Endothelial cell of umbilical vein (primary cell): ENCODE measurements at regions not wholly inside any gene's neighbourhood (a gene's known extent, or its start where the extent isn't known, plus 50 kb on each side); places are given as distances from the start of the nearest gene placed in this dataset.

Experiments used
- BruUV-seq: library from RNA; stranded (reverse); fragments of 400-500 nt; replicated peaks from 2 replicates; lab custom pipeline; 2021; lab: Mats Ljungman, UMichigan
- CTCF ChIA-PET: fragments of 300-600, 350-600 bp; sonication (Branson Sonifier 250); formaldehyde crosslinking; loops from one replicate; lab custom pipeline; 2021; ENCODE audit warnings: antibody characterized with exemption, inconsistent platforms; lab: Charles Lee
- POLR2A ChIA-PET: fragments of 300-600, 350-600 bp; sonication (Branson Sonifier 250); formaldehyde crosslinking; loops from one replicate; lab custom pipeline; 2021; ENCODE audit warnings: antibody characterized with exemption, inconsistent platforms; lab: Charles Lee
- DNase-seq: peaks from one replicate; pipeline ENCODE4 v3.0.0-alpha.2; 2011; ENCODE audit warnings: low read depth, low spot score
- FAIRE-seq: peaks from 2 replicates; lab custom pipeline; 2011; peaks lifted over from hg19 to GRCh38; lab: Jason Lieb, UNC
- H2AFZ ChIP-seq: 2 replicates; pipeline ENCODE4 v1.6.0; 2012; ENCODE audit warnings: low read depth, low read length, control low read depth, inconsistent platforms
- H3K27ac ChIP-seq: 2 replicates; pipeline ENCODE4 v1.5.1; 2011; ENCODE audit warnings: low read depth, mild to moderate bottlenecking, control low read depth, low read length, moderate library complexity; ENCODE audit not compliant: insufficient read depth
- H3K27me3 ChIP-seq, 2 experiments: 2 replicates each; pipeline versions ENCODE4 v1.6.0 to v1.6.1; 2011; ENCODE audit warnings: low read length in 2 of 2, mixed read lengths in 1 of 2; ENCODE audit not compliant: control insufficient read depth in 2 of 2, insufficient read depth in 2 of 2
- H3K36me3 ChIP-seq, 2 experiments: 2 replicates in 1 of 2; 3 replicates in 1 of 2; pipeline ENCODE4 v1.5.1; 2011; ENCODE audit warnings: low read length in 2 of 2, mild to moderate bottlenecking in 1 of 2, moderate library complexity in 1 of 2; ENCODE audit not compliant: control insufficient read depth in 2 of 2, insufficient read depth in 2 of 2; ENCODE audit errors: extremely low read depth in 1 of 2
- H3K4me1 ChIP-seq: 3 replicates; pipeline ENCODE4 v1.5.1; 2011; ENCODE audit warnings: mild to moderate bottlenecking, low read length; ENCODE audit not compliant: control insufficient read depth, insufficient read depth; ENCODE audit errors: extremely low read depth
- H3K4me2 ChIP-seq: 2 replicates; pipeline ENCODE4 v1.6.1; 2011; ENCODE audit warnings: low read length, control low read depth, mixed read lengths; ENCODE audit not compliant: insufficient read depth
- H3K4me3 ChIP-seq, 3 experiments: fragments of 200-600 bp in 1 of 3; sonication (generic), shearing (Covaris generic) in 1 of 3; replicated peaks in 1 of 3; 2 replicates each; pipeline ENCODE4 v1.5.1; 2011 to 2016; ENCODE audit warnings: control low read depth in 3 of 3, low read length in 3 of 3, mild to moderate bottlenecking in 2 of 3, inconsistent platforms in 1 of 3, low read depth in 1 of 3, moderate library complexity in 1 of 3; ENCODE audit not compliant: insufficient read depth in 1 of 3
- H3K79me2 ChIP-seq: 2 replicates; pipeline ENCODE4 v1.6.0; 2012; ENCODE audit warnings: low read length, inconsistent platforms; ENCODE audit not compliant: control insufficient read depth, insufficient read depth
- H3K9ac ChIP-seq: replicated peaks from 2 replicates; pipeline ENCODE3; 2011; ENCODE audit warnings: low read length, control low read depth; ENCODE audit not compliant: insufficient read depth; ENCODE audit errors: extremely low read depth
- H3K9me1 ChIP-seq: replicated peaks from 3 replicates; pipeline ENCODE4 v1.6.0; 2011; ENCODE audit warnings: mild to moderate bottlenecking, low read length; ENCODE audit not compliant: control insufficient read depth, insufficient read depth; ENCODE audit errors: extremely low read depth
- H3K9me3 ChIP-seq: replicated peaks from 2 replicates; pipeline ENCODE4 v1.5.1; 2012; ENCODE audit warnings: low read length, inconsistent platforms; ENCODE audit not compliant: control insufficient read depth, insufficient read depth
- H4K20me1 ChIP-seq: replicated peaks from 2 replicates; pipeline ENCODE3; 2011; ENCODE audit warnings: mild to moderate bottlenecking, low read length; ENCODE audit not compliant: control insufficient read depth, insufficient read depth; ENCODE audit errors: extremely low read depth
- EZH2 ChIP-seq: IDR thresholded peaks from 2 replicates; pipeline ENCODE4 v1.6.1; 2012; ENCODE audit warnings: borderline replicate concordance, low read depth, mild to moderate bottlenecking, moderate library complexity, low read length, inconsistent platforms; ENCODE audit not compliant: severe bottlenecking
- FOS ChIP-seq: IDR thresholded peaks from 2 replicates; pipeline ENCODE4 v1.6.1; 2011; ENCODE audit warnings: mild to moderate bottlenecking, low read length, moderate library complexity, borderline replicate concordance; ENCODE audit not compliant: insufficient read depth
- GATA2 ChIP-seq: IDR thresholded peaks from 2 replicates; pipeline ENCODE4 v1.7.0; 2011; ENCODE audit warnings: low read depth, mild to moderate bottlenecking, moderate library complexity, mixed read lengths, low read length; ENCODE audit not compliant: insufficient read length, insufficient read depth
- JUN ChIP-seq: IDR thresholded peaks from 2 replicates; pipeline ENCODE4 v1.6.1; 2011; ENCODE audit warnings: borderline replicate concordance, low read depth; ENCODE audit not compliant: insufficient read length, insufficient read depth
- MYC ChIP-seq: IDR thresholded peaks from one replicate; pipeline ENCODE4 v1.6.1; 2011; ENCODE audit warnings: mild to moderate bottlenecking, low read depth, low read length
- POLR2A ChIP-seq: IDR thresholded peaks from 2 replicates; pipeline ENCODE4 v1.6.1; 2012; ENCODE audit warnings: low read depth, mild to moderate bottlenecking, control low read depth, low read length
- POLR2AphosphoS5 ChIP-seq: IDR thresholded peaks from 2 replicates; pipeline ENCODE4 v1.6.1; 2012; ENCODE audit warnings: low read depth, mild to moderate bottlenecking, control low read depth, low read length, moderate library complexity; ENCODE audit not compliant: insufficient read depth
- dilution Hi-C: fragments of 300-500 bp; cut with MboI; formaldehyde crosslinking; loops from one replicate; pipeline ENCODE4 v1.15.0; 2019; ENCODE audit warnings: low sequenced_read_pairs; ENCODE audit not compliant: extremely low pct_ligation_motif_present
- intact Hi-C: fragments of 100-400 bp; cut with micrococcal nuclease; formaldehyde crosslinking; loops from one replicate; pipeline ENCODE4 v1.10.0; 2022
- TF ChIP-seq, protein P1 (sequence below), 2 donors: IDR thresholded peaks; 1 replicate in 1 of 2; 2 replicates in 1 of 2; pipeline ENCODE4 v1.5.1; 2011; ENCODE audit warnings: low read length in 2 of 2, mild to moderate bottlenecking in 2 of 2, moderate library complexity in 2 of 2, control low read depth in 1 of 2, inconsistent platforms in 1 of 2, low read depth in 1 of 2; ENCODE audit not compliant: insufficient read depth in 1 of 2; ENCODE audit errors: extremely low read depth in 1 of 2
- TF ChIP-seq, protein P2 (sequence below): IDR thresholded peaks from 2 replicates; pipeline ENCODE4 v1.6.1; 2011; ENCODE audit not compliant: insufficient read depth, insufficient read length

DNA sequence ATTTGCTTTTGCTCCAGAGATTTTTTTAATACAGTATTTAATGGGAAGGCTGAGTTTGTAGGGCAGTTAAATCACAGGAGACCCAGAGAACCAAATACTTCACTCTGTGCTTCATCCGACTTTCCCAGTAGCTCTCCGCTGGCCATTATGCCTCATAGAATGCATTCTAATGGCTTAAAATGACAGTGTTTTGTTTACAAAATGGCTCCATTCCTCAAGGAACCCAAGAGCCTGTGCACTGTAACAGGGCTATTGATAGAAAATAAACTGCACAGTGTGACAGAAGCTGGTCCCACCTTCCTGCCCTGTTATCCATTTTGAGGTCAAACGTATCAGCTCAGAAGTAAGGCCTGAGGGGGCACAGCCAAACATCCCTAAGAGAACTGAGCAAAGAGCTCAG, 136.5 kb downstream of the RAP2A start:
- H3K27ac ChIP-seq, result no peak overlapping the region
- DNase-seq (no peak), FAIRE-seq (no peak)
- H3K9me3 ChIP-seq, result no peaks in the 10 kb centered on the region
- peaks cover 9% of the 10 kb centered on the region for H3K4me1 ChIP-seq
- peaks cover 2 to 4% of the 10 kb centered on the region in 2 experiments for H3K27me3 ChIP-seq
- H3K79me2 ChIP-seq, result no peaks in the 10 kb centered on the region
- no peaks in the 10 kb centered on the region for H3K36me3 ChIP-seq
- CTCF ChIA-PET, result interaction anchor here (1.5 kb wide), 1 partner anchor 89 kb away, joined by 4 read pairs; no protein-coding TSS in a partner anchor
- no peaks in the 10 kb centered on the region for H3K9me1 ChIP-seq
- no peak overlapping the region for H3K4me3 ChIP-seq
- H3K9ac ChIP-seq, result no peak overlapping the region
- TF ChIP-seq GATA2 (no peak), POLR2AphosphoS5 (no peak), POLR2A (no peak), EZH2 (no peak), MYC (no peak), FOS (no peak), JUN (no peak)
- TF ChIP-seq, protein P1, sequence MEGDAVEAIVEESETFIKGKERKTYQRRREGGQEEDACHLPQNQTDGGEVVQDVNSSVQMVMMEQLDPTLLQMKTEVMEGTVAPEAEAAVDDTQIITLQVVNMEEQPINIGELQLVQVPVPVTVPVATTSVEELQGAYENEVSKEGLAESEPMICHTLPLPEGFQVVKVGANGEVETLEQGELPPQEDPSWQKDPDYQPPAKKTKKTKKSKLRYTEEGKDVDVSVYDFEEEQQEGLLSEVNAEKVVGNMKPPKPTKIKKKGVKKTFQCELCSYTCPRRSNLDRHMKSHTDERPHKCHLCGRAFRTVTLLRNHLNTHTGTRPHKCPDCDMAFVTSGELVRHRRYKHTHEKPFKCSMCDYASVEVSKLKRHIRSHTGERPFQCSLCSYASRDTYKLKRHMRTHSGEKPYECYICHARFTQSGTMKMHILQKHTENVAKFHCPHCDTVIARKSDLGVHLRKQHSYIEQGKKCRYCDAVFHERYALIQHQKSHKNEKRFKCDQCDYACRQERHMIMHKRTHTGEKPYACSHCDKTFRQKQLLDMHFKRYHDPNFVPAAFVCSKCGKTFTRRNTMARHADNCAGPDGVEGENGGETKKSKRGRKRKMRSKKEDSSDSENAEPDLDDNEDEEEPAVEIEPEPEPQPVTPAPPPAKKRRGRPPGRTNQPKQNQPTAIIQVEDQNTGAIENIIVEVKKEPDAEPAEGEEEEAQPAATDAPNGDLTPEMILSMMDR (IDR thresholded peaks at IDR 0.05; ENCODE audit: extremely low read depth in 1 of 2, insufficient read depth in 1 of 2, low read depth in 1 of 2, low read length in 2 of 2), result no peak
- TF ChIP-seq, protein P2, sequence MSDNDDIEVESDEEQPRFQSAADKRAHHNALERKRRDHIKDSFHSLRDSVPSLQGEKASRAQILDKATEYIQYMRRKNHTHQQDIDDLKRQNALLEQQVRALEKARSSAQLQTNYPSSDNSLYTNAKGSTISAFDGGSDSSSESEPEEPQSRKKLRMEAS, result no peak
- POLR2A ChIA-PET, result no interaction called here
- H4K20me1 ChIP-seq, result no peaks in the 10 kb centered on the region
- no peak overlapping the region for H3K4me2 ChIP-seq
- no TSS peak for BruUV-seq
- dilution Hi-C loops, result no loop called here
- no peak overlapping the region for H2AFZ ChIP-seq
- intact Hi-C loops, result no loop called here
